AG04450 (cell line): ENCODE measurements at regions not wholly inside any gene's neighbourhood (a gene's known extent, or its start where the extent isn't known, plus 50 kb on each side); places are given as distances from the start of the nearest gene placed in this dataset.

Source experiments
- CTCF ChIA-PET: fragments of 300-600, 350-600 bp; formaldehyde crosslinking; extraction: SDS; loops from one replicate; lab custom pipeline; 2022; ENCODE audit warnings: antibody characterized with exemption, inconsistent platforms; lab: Charles Lee
- POLR2A ChIA-PET: fragments of 350-600 bp; formaldehyde crosslinking; extraction: SDS; loops from one replicate; lab custom pipeline; 2021; ENCODE audit warnings: antibody characterized with exemption, inconsistent platforms; lab: Yijun Ruan, JAX
- DNase-seq: peaks from one replicate; pipeline ENCODE4 v3.0.0-alpha.2; 2011; ENCODE audit warnings: low read depth, low spot score
- H3K27ac ChIP-seq: one replicate; pipeline ENCODE4 v1.5.1; 2012; ENCODE audit warnings: low read depth, low read length, control low read depth
- H3K27me3 ChIP-seq: one replicate; pipeline ENCODE4 v1.6.0; 2012; ENCODE audit warnings: low read length; ENCODE audit not compliant: control insufficient read depth, insufficient read depth
- H3K4me3 ChIP-seq: 2 replicates; pipeline ENCODE4 v1.5.1; 2011; ENCODE audit warnings: mild to moderate bottlenecking, low read depth, low read length, control low read depth
- H3K9me3 ChIP-seq: 2 replicates; pipeline ENCODE4 v1.5.1; 2012; ENCODE audit warnings: low read length; ENCODE audit not compliant: control insufficient read depth, insufficient read depth
- CTCF ChIP-seq: IDR thresholded peaks from 2 replicates; pipeline ENCODE4 v1.5.1; 2011; ENCODE audit warnings: low read depth, low read length, control low read depth, inconsistent platforms

DNA sequence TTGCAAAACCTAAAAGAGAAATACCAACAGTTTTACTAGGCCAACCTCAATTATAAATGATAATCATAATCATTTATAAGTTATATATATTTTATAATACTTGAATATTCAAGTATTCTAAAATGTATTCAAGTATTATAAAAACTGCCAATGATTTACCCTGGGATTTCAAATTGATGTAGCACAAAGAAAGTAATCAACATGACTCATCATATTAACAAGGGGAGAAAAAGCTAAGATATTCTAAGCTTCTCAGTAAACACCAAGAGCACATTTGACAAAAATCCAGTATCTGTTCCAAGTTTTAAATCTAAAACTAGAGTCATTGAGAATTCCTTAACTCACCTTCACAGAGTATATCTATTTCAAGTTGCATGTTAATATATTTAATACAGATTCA lies 56.1 kb downstream of the CAPZA3 start:
- Histone ChIP-seq H3K9me3 (no peaks in the 10 kb centered on the region), H3K27me3 (no peaks in the 10 kb centered on the region), H3K4me3 (no peak overlapping the region), H3K27ac (no peak overlapping the region)
- no peak for DNase-seq
- POLR2A ChIA-PET: interaction anchor here (0.7 kb wide), 1 partner anchor 9 kb away, joined by 5 read pairs; no protein-coding TSS in a partner anchor
- no peak for TF ChIP-seq CTCF
- CTCF ChIA-PET: no interaction called here

GRCh38 chr12:18797604-18798003 lies 59.7 kb downstream of the CAPZA3 start:
- ChIA-PET CTCF (no interaction called here), POLR2A (no interaction called here)
- no peak for TF ChIP-seq CTCF
- no peak for DNase-seq
- no peaks in the 10 kb centered on the region for H3K9me3 ChIP-seq
- H3K27ac ChIP-seq: no peak overlapping the region
- no peaks in the 10 kb centered on the region for H3K27me3 ChIP-seq
- H3K4me3 ChIP-seq: no peak overlapping the region

- TF ChIP-seq CTCF: no peak
- Histone ChIP-seq H3K27me3 (no peaks in the 10 kb centered on the region), H3K27ac (no peak overlapping the region), H3K9me3 (no peaks in the 10 kb centered on the region), H3K4me3 (no peak overlapping the region)
- ChIA-PET POLR2A (no interaction called here), CTCF (interaction anchor here (0.7 kb wide), 1 partner anchor 647 kb away, joined by 3 read pairs; no protein-coding TSS in a partner anchor)
- no peak for DNase-seq
Measured at GRCh38 chr12:18798535-18799361, 60.8 kb downstream of the CAPZA3 start.

DNA sequence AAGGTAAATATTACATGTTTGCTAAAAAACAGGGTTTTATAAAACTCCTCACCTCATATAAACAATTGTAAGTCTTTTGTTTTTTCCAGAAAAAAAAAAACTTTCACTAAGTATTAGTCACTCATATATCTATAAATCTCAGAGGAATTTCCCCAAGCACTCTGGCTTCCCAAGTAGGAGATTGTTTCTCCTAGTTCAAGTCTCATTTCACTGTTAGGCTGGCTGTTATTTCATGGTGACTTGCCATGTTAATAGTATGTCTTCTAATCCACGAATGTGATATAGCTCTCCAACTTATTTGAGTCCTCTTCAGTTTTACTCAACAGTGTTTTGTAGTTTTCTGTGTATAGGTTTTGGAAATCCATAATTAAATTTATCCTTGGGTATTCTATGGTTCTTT lies 61.6 kb downstream of the CAPZA3 start:
- TF ChIP-seq CTCF: no peak
- H3K4me3 ChIP-seq: no peak overlapping the region
- no peaks in the 10 kb centered on the region for H3K9me3 ChIP-seq
- ChIA-PET POLR2A (no interaction called here), CTCF (interaction anchor here (0.5 to 0.8 kb wide), 2 partner anchors 150 to 387 kb away, joined by 3 to 4 read pairs; no protein-coding TSS in a partner anchor)
- no peaks in the 10 kb centered on the region for H3K27me3 ChIP-seq
- H3K27ac ChIP-seq: no peak overlapping the region
- DNase-seq: no peak
